H9 (cell line): ENCODE measurements at regions not wholly inside any gene's neighbourhood (a gene's known extent, or its start where the extent isn't known, plus 50 kb on each side); places are given as distances from the start of the nearest gene placed in this dataset.

Source experiments
- DNase-seq: peaks from one replicate; pipeline ENCODE4 v3.0.0-alpha.2; 2017
- H2AFZ ChIP-seq: one replicate; pipeline ENCODE4 v1.6.1; 2013; ENCODE audit warnings: mild to moderate bottlenecking, low read length, control low read depth, moderate library complexity
- H2AK5ac ChIP-seq: 2 replicates; pipeline ENCODE4 v1.6.1; 2013; ENCODE audit warnings: low read length, control low read depth, mixed read lengths; ENCODE audit not compliant: insufficient read length
- H2BK120ac ChIP-seq: one replicate; pipeline ENCODE4 v1.6.1; 2013; ENCODE audit warnings: low read depth, mild to moderate bottlenecking, low read length, control low read depth, inconsistent platforms; ENCODE audit not compliant: poor library complexity, severe bottlenecking
- H2BK12ac ChIP-seq: 2 replicates; pipeline ENCODE4 v1.6.1; 2013; ENCODE audit warnings: low read length, control low read depth, mixed read lengths, low read depth; ENCODE audit not compliant: insufficient read length
- H2BK15ac ChIP-seq: 2 replicates; pipeline ENCODE4 v1.6.1; 2013; ENCODE audit warnings: low read depth, low read length, control low read depth
- H2BK20ac ChIP-seq: one replicate; pipeline ENCODE4 v1.6.1; 2013; ENCODE audit warnings: low read depth, mild to moderate bottlenecking, low read length, control low read depth, inconsistent platforms; ENCODE audit not compliant: poor library complexity, severe bottlenecking
- H2BK5ac ChIP-seq: 2 replicates; pipeline ENCODE4 v1.6.1; 2013; ENCODE audit warnings: low read length, control low read depth, mixed read lengths; ENCODE audit not compliant: insufficient read length
- H3K14ac ChIP-seq: 2 replicates; pipeline ENCODE4 v1.6.1; 2013; ENCODE audit warnings: low read length, control low read depth; ENCODE audit not compliant: insufficient read depth
- H3K18ac ChIP-seq: 2 replicates; pipeline ENCODE4 v1.6.1; 2013; ENCODE audit warnings: low read depth, mild to moderate bottlenecking, mixed read lengths, low read length, control low read depth; ENCODE audit not compliant: insufficient read length
- H3K23ac ChIP-seq: 2 replicates; pipeline ENCODE4 v1.6.1; 2013; ENCODE audit warnings: low read length, control low read depth, mixed read lengths, low read depth; ENCODE audit not compliant: insufficient read length
- H3K23me2 ChIP-seq: 2 replicates; pipeline ENCODE4 v1.6.1; 2013; ENCODE audit warnings: low read depth, mild to moderate bottlenecking, mixed read lengths, low read length, control low read depth; ENCODE audit not compliant: insufficient read length, poor library complexity, severe bottlenecking
- H3K27ac ChIP-seq: 2 replicates; pipeline ENCODE4 v1.5.1; 2013; ENCODE audit warnings: low read length, control low read depth, mixed read lengths, low read depth; ENCODE audit not compliant: insufficient read length
- H3K27me3 ChIP-seq: 2 replicates; pipeline ENCODE4 v1.6.1; 2013; ENCODE audit warnings: low read length, control low read depth, inconsistent platforms; ENCODE audit not compliant: insufficient read depth
- H3K4ac ChIP-seq: 2 replicates; pipeline ENCODE4 v1.6.1; 2013; ENCODE audit warnings: low read depth, mild to moderate bottlenecking, control low read depth, inconsistent platforms, low read length, moderate library complexity
- H3K4me1 ChIP-seq: 2 replicates; pipeline ENCODE4 v1.6.1; 2013; ENCODE audit warnings: low read length, control low read depth, inconsistent platforms; ENCODE audit not compliant: insufficient read depth
- H3K4me2 ChIP-seq: 2 replicates; pipeline ENCODE4 v1.6.1; 2013; ENCODE audit warnings: low read length, control low read depth, mixed read lengths; ENCODE audit not compliant: insufficient read length, insufficient read depth
- H3K56ac ChIP-seq: 2 replicates; pipeline ENCODE4 v1.6.1; 2013; ENCODE audit warnings: low read depth, mild to moderate bottlenecking, mixed read lengths, low read length, control low read depth; ENCODE audit not compliant: insufficient read length
- H3K79me1 ChIP-seq: 2 replicates; pipeline ENCODE4 v1.6.1; 2013; ENCODE audit warnings: low read depth, mild to moderate bottlenecking, moderate library complexity, low read length, control low read depth, inconsistent platforms; ENCODE audit not compliant: insufficient read depth, poor library complexity, severe bottlenecking
- H3K79me2 ChIP-seq: 2 replicates; pipeline ENCODE4 v1.6.1; 2013; ENCODE audit warnings: low read length, control low read depth, inconsistent platforms; ENCODE audit not compliant: insufficient read depth
- H3K9ac ChIP-seq: 2 replicates; pipeline ENCODE4 v1.6.1; 2013; ENCODE audit warnings: low read length, control low read depth, mixed read lengths; ENCODE audit not compliant: insufficient read length; ENCODE audit errors: extremely low read depth
- H3K9me3 ChIP-seq: one replicate; pipeline ENCODE4 v1.6.1; 2013; ENCODE audit warnings: low read depth, low read length, inconsistent platforms; ENCODE audit not compliant: control insufficient read depth
- H3T11ph ChIP-seq: one replicate; pipeline ENCODE4 v1.6.1; 2013; ENCODE audit warnings: mild to moderate bottlenecking, low read length, control low read depth, inconsistent platforms
- H4K20me1 ChIP-seq: one replicate; pipeline ENCODE4 v1.6.1; 2013; ENCODE audit not compliant: control insufficient read depth, insufficient read length, insufficient read depth
- H4K5ac ChIP-seq: 2 replicates; pipeline ENCODE4 v1.6.1; 2013; ENCODE audit warnings: low read depth, mild to moderate bottlenecking, mixed read lengths, low read length, control low read depth; ENCODE audit not compliant: insufficient read length
- H4K8ac ChIP-seq: replicated peaks from 2 replicates; pipeline ENCODE4 v1.6.1; 2013; ENCODE audit warnings: low read length, control low read depth, mixed read lengths, low read depth; ENCODE audit not compliant: insufficient read length
- H4K91ac ChIP-seq: 2 replicates; pipeline ENCODE4 v1.6.1; 2013; ENCODE audit warnings: low read depth, mild to moderate bottlenecking, moderate library complexity, mixed read lengths, low read length, control low read depth; ENCODE audit not compliant: insufficient read length
- H3K27ac Mint-ChIP-seq, 3 experiments: 2 replicates in 2 of 3; 3 replicates in 1 of 3; pipeline ENCODE4 v1.8.0; 2020 to 2021; ENCODE audit warnings: mixed read lengths in 3 of 3, mild to moderate bottlenecking in 1 of 3, moderate library complexity in 1 of 3
- H3K27me3 Mint-ChIP-seq: 2 replicates; pipeline ENCODE4 v1.8.0; 2021; ENCODE audit warnings: low read depth, mild to moderate bottlenecking, moderate library complexity, mixed read lengths
- H3K36me3 Mint-ChIP-seq, 3 experiments: 2 replicates in 2 of 3; 3 replicates in 1 of 3; pipeline ENCODE4 v1.8.0; 2020 to 2021; ENCODE audit warnings: low read depth in 3 of 3, mixed read lengths in 3 of 3; ENCODE audit not compliant: insufficient read depth in 1 of 3
- H3K4me1 Mint-ChIP-seq, 2 experiments: 2 replicates each; pipeline ENCODE4 v1.8.0; 2020; ENCODE audit warnings: mixed read lengths in 2 of 2
- H3K4me3 Mint-ChIP-seq, 2 experiments: 2 replicates in 1 of 2; 3 replicates in 1 of 2; pipeline ENCODE4 v1.8.0; 2020 to 2021; ENCODE audit warnings: mild to moderate bottlenecking in 2 of 2, mixed read lengths in 2 of 2, moderate library complexity in 1 of 2
- H3K9me3 Mint-ChIP-seq, 2 experiments: 2 replicates in 1 of 2; 3 replicates in 1 of 2; pipeline ENCODE4 v1.8.0; 2020; ENCODE audit warnings: mild to moderate bottlenecking in 2 of 2, mixed read lengths in 2 of 2, moderate library complexity in 1 of 2
- CTCF ChIP-seq: fragments of 200-600 bp; sonication (generic); conservative IDR thresholded peaks from 3 replicates; pipeline ENCODE4 v1.8.0; 2021; ENCODE audit warnings: antibody characterized with exemption, mild to moderate bottlenecking
- WGBS: extraction: QIAGEN DNeasy Blood & Tissue Kit; methylation state at CpG from one replicate; pipeline ENCODE4 v1.1.7; 2013; ENCODE audit warnings: missing lambda C conversion rate, low lambda C conversion rate, mixed read lengths; ENCODE audit not compliant: insufficient read length; ENCODE audit errors: extremely low coverage; 5-methylcytosine and 5-hydroxymethylcytosine counted together

DNA sequence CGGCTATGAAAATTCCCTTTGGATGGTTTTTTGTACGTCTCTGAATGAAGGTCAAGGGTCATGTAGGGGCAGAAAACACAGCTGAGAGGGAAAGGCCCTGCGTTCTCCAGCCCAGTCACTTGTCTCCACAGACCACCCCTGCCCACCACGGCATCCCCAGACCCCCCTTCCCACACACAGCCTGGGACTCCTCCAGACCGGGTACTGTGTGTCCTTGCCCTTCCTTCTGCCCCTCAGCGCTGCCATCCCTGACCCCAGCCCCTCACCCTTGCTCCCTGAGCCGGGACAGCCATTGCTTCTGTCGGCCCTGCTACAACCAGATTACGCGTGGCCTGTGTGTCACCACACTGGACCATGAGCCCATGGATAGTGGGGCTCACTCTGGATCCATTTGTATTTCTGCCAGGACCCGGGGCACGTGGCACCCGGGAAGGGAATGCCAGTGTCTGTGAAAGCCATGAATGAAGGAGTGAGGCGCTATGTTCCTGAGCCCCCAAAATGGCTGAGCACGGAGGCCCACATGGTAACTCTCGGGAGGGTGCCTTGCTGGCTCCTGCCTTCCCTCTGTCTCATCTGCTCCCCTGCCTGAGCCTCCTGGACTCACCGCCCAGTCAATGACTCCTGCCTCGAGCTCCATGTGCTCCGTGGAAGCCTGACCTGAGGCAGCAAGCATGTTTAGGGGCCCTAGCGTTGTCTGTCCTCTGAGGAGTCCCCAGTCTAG lies 139.1 kb upstream of the FOXF1 start:
- Mint-ChIP-seq H3K9me3 (peaks cover 10% of the 10 kb centered on the region in 2 experiments), H3K27me3 (peaks cover 14% of the 10 kb centered on the region), H3K36me3 (peaks cover 0 to 8% (median 7%) of the 10 kb centered on the region in 3 experiments; a peak in 3 of 7 replicates), H3K27ac (peak overlapping the region in 1 of 3 experiments; percentile 50; a peak in 1 of 7 replicates), H3K4me1 (peaks cover 29 to 40% of the 10 kb centered on the region in 2 experiments), H3K4me3 (no peak overlapping the region)
- peak overlapping the region; percentile 78 for H3K18ac ChIP-seq
- no peaks in the 10 kb centered on the region for H3K9me3 ChIP-seq
- no peak overlapping the region for H2BK12ac ChIP-seq
- no peak overlapping the region for H4K91ac ChIP-seq
- H2BK5ac ChIP-seq = no peak overlapping the region
- no peaks in the 10 kb centered on the region; the same call in 1 of the 2 replicates for H3K4me1 ChIP-seq
- H3K56ac ChIP-seq = no peak overlapping the region
- no peak overlapping the region for H3K9ac ChIP-seq
- no peak for TF ChIP-seq CTCF
- H3K79me2 ChIP-seq = no peaks in the 10 kb centered on the region
- no peak overlapping the region for H2AK5ac ChIP-seq
- H2BK120ac ChIP-seq = no peak overlapping the region
- no peak overlapping the region for H4K5ac ChIP-seq
- H3K23me2 ChIP-seq = no peaks in the 10 kb centered on the region
- H2BK20ac ChIP-seq = no peak overlapping the region
- no peak for DNase-seq
- no peak overlapping the region for H2AFZ ChIP-seq
- no peak overlapping the region for H3K4ac ChIP-seq
- H3K79me1 ChIP-seq = no peaks in the 10 kb centered on the region
- no peak overlapping the region for H4K8ac ChIP-seq
- H3K27me3 ChIP-seq = no peaks in the 10 kb centered on the region
- no peaks in the 10 kb centered on the region for H4K20me1 ChIP-seq
- no peak overlapping the region for H2BK15ac ChIP-seq
- H3K27ac ChIP-seq = no peak overlapping the region
- no peak overlapping the region for H3K14ac ChIP-seq
- H3K23ac ChIP-seq = no peak overlapping the region
- no peak overlapping the region for H3T11ph ChIP-seq
- H3K4me2 ChIP-seq = no peak overlapping the region
- WGBS = no CpG with 5 or more reads among the region's 20 CpGs
